Liver (tissue), 8 donors: ENCODE measurements at regions not wholly inside any gene's neighbourhood (a gene's known extent, or its start where the extent isn't known, plus 50 kb on each side); places are given as distances from the start of the nearest gene placed in this dataset.

Source experiments
- DNase-seq: peaks from one replicate; pipeline ENCODE4 v3.0.0-alpha.2; 2017; ENCODE audit warnings: low spot score
- H3K27ac ChIP-seq, 2 donors: one replicate each; pipeline ENCODE4 v1.7.0; 2013; ENCODE audit warnings: inconsistent platforms in 2 of 2, low read length in 2 of 2, control low read depth in 1 of 2, low read depth in 1 of 2, mild to moderate bottlenecking in 1 of 2
- H3K27me3 ChIP-seq, 4 donors: one replicate each; pipeline versions ENCODE4 v1.6.1 to v1.7.0; 2013; ENCODE audit warnings: low read length in 3 of 4, inconsistent platforms in 1 of 4, mild to moderate bottlenecking in 1 of 4, moderate library complexity in 1 of 4; ENCODE audit not compliant: control insufficient read depth in 4 of 4, insufficient read depth in 4 of 4
- H3K36me3 ChIP-seq, 4 donors: one replicate each; pipeline versions ENCODE4 v1.6.1 to v1.7.0; 2013; ENCODE audit warnings: low read length in 3 of 4, mild to moderate bottlenecking in 3 of 4, low read depth in 1 of 4, moderate library complexity in 1 of 4; ENCODE audit not compliant: control insufficient read depth in 4 of 4, insufficient read depth in 3 of 4
- H3K4me1 ChIP-seq, 4 donors: one replicate each; pipeline versions ENCODE4 v1.6.1 to v1.7.0; 2013; ENCODE audit warnings: low read length in 3 of 4, mild to moderate bottlenecking in 3 of 4, moderate library complexity in 1 of 4; ENCODE audit not compliant: control insufficient read depth in 4 of 4, insufficient read depth in 4 of 4
- H3K4me3 ChIP-seq, 3 donors: one replicate each; pipeline versions ENCODE4 v1.6.1 to v1.7.0; 2013; ENCODE audit warnings: low read length in 3 of 3, control low read depth in 1 of 3, low read depth in 1 of 3, mild to moderate bottlenecking in 1 of 3
- H3K9ac ChIP-seq, 2 donors: one replicate each; pipeline ENCODE4 v1.7.0; 2013; ENCODE audit warnings: low read length in 2 of 2, mild to moderate bottlenecking in 2 of 2, moderate library complexity in 2 of 2, control low read depth in 1 of 2, low read depth in 1 of 2
- H3K9me3 ChIP-seq, 4 donors: one replicate each; pipeline versions ENCODE4 v1.6.1 to v1.7.0; 2013; ENCODE audit warnings: low read length in 3 of 4; ENCODE audit not compliant: control insufficient read depth in 4 of 4
- CTCF ChIP-seq: fragments of 150-350 bp; IDR thresholded peaks from 2 replicates; pipeline ENCODE4 v1.5.1; 2017; ENCODE audit warnings: improper control_type of control experiment, low read depth, low read length; ENCODE audit not compliant: missing input control
- EGR1 ChIP-seq, 2 donors: IDR thresholded peaks; 2 replicates each; pipeline ENCODE4 v1.6.1; 2016 to 2018; ENCODE audit warnings: antibody characterized with exemption in 2 of 2, low read depth in 2 of 2
- FOXA1 ChIP-seq: IDR thresholded peaks from 2 replicates; pipeline ENCODE4 v1.6.1; 2016; ENCODE audit warnings: antibody characterized with exemption
- FOXA2 ChIP-seq: IDR thresholded peaks from 2 replicates; pipeline ENCODE4 v1.6.1; 2016; ENCODE audit warnings: antibody characterized with exemption
- GABPA ChIP-seq, 2 donors: IDR thresholded peaks in 1 of 2; conservative IDR thresholded peaks in 1 of 2; 2 replicates each; pipeline ENCODE4 v1.6.1; 2016; ENCODE audit warnings: antibody characterized with exemption in 2 of 2, mild to moderate bottlenecking in 1 of 2, moderate library complexity in 1 of 2
- HNF4G ChIP-seq: IDR thresholded peaks from 2 replicates; pipeline ENCODE4 v1.6.1; 2016; ENCODE audit warnings: antibody characterized with exemption
- JUND ChIP-seq, 2 donors: IDR thresholded peaks; 2 replicates each; pipeline ENCODE4 v1.6.1; 2016; ENCODE audit warnings: antibody characterized with exemption in 2 of 2
- MAX ChIP-seq: IDR thresholded peaks from 2 replicates; pipeline ENCODE4 v1.6.1; 2016; ENCODE audit warnings: antibody characterized with exemption
- NR2F2 ChIP-seq: IDR thresholded peaks from 2 replicates; pipeline ENCODE4 v1.6.1; 2016; ENCODE audit warnings: antibody characterized with exemption
- RAD21 ChIP-seq, 2 donors: IDR thresholded peaks; 2 replicates each; pipeline ENCODE4 v1.6.1; 2016; ENCODE audit warnings: antibody characterized with exemption in 2 of 2, mild to moderate bottlenecking in 2 of 2
- RXRA ChIP-seq, 2 donors: IDR thresholded peaks; 2 replicates each; pipeline ENCODE4 v1.6.1; 2017 to 2018; ENCODE audit warnings: antibody characterized with exemption in 2 of 2, mild to moderate bottlenecking in 1 of 2
- SP1 ChIP-seq: IDR thresholded peaks from 2 replicates; pipeline ENCODE4 v1.6.1; 2018; ENCODE audit warnings: antibody characterized with exemption, mild to moderate bottlenecking
- TAF1 ChIP-seq: conservative IDR thresholded peaks from 2 replicates; pipeline ENCODE4 v1.6.1; 2016; ENCODE audit warnings: antibody characterized with exemption, mild to moderate bottlenecking
- YY1 ChIP-seq: IDR thresholded peaks from 2 replicates; pipeline ENCODE4 v1.6.1; 2016; ENCODE audit warnings: antibody characterized with exemption, mild to moderate bottlenecking
- ZBTB33 ChIP-seq: IDR thresholded peaks from 2 replicates; pipeline ENCODE4 v1.6.1; 2016; ENCODE audit warnings: antibody characterized with exemption
- WGBS: extraction: QIAGEN DNeasy Blood & Tissue Kit; methylation state at CpG from one replicate; pipeline ENCODE4 v1.1.7; 2013; 5-methylcytosine and 5-hydroxymethylcytosine counted together
- TF ChIP-seq, protein P1 (sequence below): IDR thresholded peaks from 2 replicates; pipeline ENCODE4 v1.6.1; 2016; ENCODE audit warnings: antibody characterized with exemption, mild to moderate bottlenecking
- donor health status: healthy.
- donor health status: healthy.
- donor health status: healthy.
- donor health status: healthy.
- donor health status: healthy.

DNA sequence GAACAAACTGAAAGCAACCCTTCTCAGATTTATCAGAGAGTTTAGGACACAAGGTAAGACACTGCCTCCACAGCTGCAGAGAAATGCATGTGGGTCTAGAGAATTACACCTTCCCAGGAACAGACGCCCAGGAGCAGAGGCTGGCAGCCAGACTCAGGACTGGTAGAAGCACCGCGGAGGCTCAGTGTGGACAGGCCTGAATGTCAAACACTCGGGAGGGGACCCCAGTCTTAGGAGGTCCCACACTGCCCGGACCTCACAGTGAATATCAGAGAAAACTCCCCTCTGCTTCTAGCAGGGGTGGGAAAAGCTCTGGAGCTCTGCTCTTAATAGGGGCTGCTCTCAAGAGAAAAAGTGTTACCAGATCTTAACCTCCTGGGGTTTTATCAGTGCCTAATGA, 952.7 kb downstream of the BRD1 start:
- Histone ChIP-seq H3K9me3 (peaks cover 0 to 2% (median 0%) of the 10 kb centered on the region in 4 donors), H3K4me3 (no peak overlapping the region), H3K4me1 (no peaks in the 10 kb centered on the region), H3K27me3 (peaks cover 0 to 5% (median 2%) of the 10 kb centered on the region in 4 donors), H3K27ac (no peak overlapping the region), H3K9ac (no peak overlapping the region), H3K36me3 (no peaks in the 10 kb centered on the region)
- WGBS: 58% methylated on average over 5 of the region's 5 CpGs
- DNase-seq: no peak
- TF ChIP-seq SP1: no peak
- no peak for TF ChIP-seq YY1
- no peak for TF ChIP-seq ZBTB33
- TF ChIP-seq, protein P1, sequence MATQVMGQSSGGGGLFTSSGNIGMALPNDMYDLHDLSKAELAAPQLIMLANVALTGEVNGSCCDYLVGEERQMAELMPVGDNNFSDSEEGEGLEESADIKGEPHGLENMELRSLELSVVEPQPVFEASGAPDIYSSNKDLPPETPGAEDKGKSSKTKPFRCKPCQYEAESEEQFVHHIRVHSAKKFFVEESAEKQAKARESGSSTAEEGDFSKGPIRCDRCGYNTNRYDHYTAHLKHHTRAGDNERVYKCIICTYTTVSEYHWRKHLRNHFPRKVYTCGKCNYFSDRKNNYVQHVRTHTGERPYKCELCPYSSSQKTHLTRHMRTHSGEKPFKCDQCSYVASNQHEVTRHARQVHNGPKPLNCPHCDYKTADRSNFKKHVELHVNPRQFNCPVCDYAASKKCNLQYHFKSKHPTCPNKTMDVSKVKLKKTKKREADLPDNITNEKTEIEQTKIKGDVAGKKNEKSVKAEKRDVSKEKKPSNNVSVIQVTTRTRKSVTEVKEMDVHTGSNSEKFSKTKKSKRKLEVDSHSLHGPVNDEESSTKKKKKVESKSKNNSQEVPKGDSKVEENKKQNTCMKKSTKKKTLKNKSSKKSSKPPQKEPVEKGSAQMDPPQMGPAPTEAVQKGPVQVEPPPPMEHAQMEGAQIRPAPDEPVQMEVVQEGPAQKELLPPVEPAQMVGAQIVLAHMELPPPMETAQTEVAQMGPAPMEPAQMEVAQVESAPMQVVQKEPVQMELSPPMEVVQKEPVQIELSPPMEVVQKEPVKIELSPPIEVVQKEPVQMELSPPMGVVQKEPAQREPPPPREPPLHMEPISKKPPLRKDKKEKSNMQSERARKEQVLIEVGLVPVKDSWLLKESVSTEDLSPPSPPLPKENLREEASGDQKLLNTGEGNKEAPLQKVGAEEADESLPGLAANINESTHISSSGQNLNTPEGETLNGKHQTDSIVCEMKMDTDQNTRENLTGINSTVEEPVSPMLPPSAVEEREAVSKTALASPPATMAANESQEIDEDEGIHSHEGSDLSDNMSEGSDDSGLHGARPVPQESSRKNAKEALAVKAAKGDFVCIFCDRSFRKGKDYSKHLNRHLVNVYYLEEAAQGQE: no peak
- no peak for TF ChIP-seq HNF4G
- TF ChIP-seq TAF1: no peak
- no peak for TF ChIP-seq JUND (IDR thresholded peaks at IDR 0.05)
- TF ChIP-seq FOXA2: no peak
- no peak for TF ChIP-seq RAD21 (IDR thresholded peaks at IDR 0.05)
- TF ChIP-seq CTCF: no peak
- TF ChIP-seq GABPA (IDR thresholded peaks at IDR 0.05 in 1 of 2, conservative IDR thresholded peaks at IDR 0.05 in 1 of 2): no peak
- no peak for TF ChIP-seq RXRA (IDR thresholded peaks at IDR 0.05)
- no peak for TF ChIP-seq FOXA1

DNA sequence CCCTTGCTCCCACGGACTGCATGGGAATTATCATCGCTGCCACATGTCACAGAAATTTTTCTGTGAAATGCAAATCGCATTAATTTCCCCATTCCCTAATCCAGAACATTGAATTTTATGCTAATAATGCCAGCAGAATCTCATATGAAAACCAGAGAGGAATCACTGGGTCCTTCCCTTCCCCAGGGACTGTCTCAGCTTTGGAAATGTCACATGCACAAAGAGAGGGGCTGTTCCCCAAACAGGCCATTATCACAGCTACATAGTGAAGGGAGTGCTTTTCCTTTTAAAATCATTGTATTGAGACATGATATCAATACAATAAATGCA, 954.5 kb downstream of the BRD1 start:
- H3K27me3 ChIP-seq: peaks cover 0 to 5% (median 2%) of the 10 kb centered on the region in 4 donors
- TF ChIP-seq ZBTB33: no peak
- TF ChIP-seq YY1: no peak
- TF ChIP-seq FOXA2: no peak
- no peak for TF ChIP-seq SP1
- no peak for TF ChIP-seq RAD21 (IDR thresholded peaks at IDR 0.05)
- no peak for TF ChIP-seq NR2F2
- TF ChIP-seq TAF1: no peak
- TF ChIP-seq JUND (IDR thresholded peaks at IDR 0.05): no peak
- TF ChIP-seq MAX: no peak
- no peak for TF ChIP-seq CTCF
- no peak for TF ChIP-seq RXRA (IDR thresholded peaks at IDR 0.05)
- no peak for TF ChIP-seq GABPA (IDR thresholded peaks at IDR 0.05 in 1 of 2, conservative IDR thresholded peaks at IDR 0.05 in 1 of 2)
- TF ChIP-seq HNF4G: no peak
- TF ChIP-seq, protein P1: no peak
- TF ChIP-seq EGR1 (IDR thresholded peaks at IDR 0.05; ENCODE audit: low read depth in 2 of 2): no peak

More for the DNA sequence above, 954.5 kb downstream of the BRD1 start:
- Histone ChIP-seq H3K9me3 (peaks cover 0 to 5% (median 2%) of the 10 kb centered on the region in 4 donors), H3K36me3 (no peaks in the 10 kb centered on the region), H3K27ac (no peak overlapping the region), H3K4me3 (no peak overlapping the region), H3K9ac (no peak overlapping the region), H3K4me1 (no peaks in the 10 kb centered on the region)
- DNase-seq: no peak
- 81% methylated on average over 3 of the region's 3 CpGs for WGBS
